ENCODE measurements at regions not wholly inside any gene's neighbourhood (a gene's known extent, or its start where the extent isn't known, plus 50 kb on each side); places are given as distances from the start of the nearest gene placed in this dataset.

GRCh38 chr1:57721001-57721400 is 297.1 kb upstream of the DAB1 start:
- ATAC-seq (no peak), FAIRE-seq (no peak), DNase-seq (ENCODE audit: extremely low read depth in 1 of 4, low spot score in 3 of 4) (no peak)
- no peak overlapping the region for H3K4me3 ChIP-seq
- no peaks in the 10 kb centered on the region for H3K9me1 ChIP-seq (ENCODE audit: control insufficient read depth, insufficient read depth, low read length)
- TF ChIP-seq RREB1 (CRISPR knock-in tag; IDR thresholded peaks at IDR 0.05) (no peak), FOXP1 (CRISPR knock-in tag; IDR thresholded peaks at IDR 0.05) (no peak), SP2 (IDR thresholded peaks at IDR 0.05; ENCODE audit: extremely low read depth, low read depth, low read length, poor library complexity, severe bottlenecking) (no peak), PHB2 (IDR thresholded peaks at IDR 0.05; ENCODE audit: low read depth) (no peak), NR1H2 (CRISPR knock-in tag; IDR thresholded peaks at IDR 0.05) (no peak), SAP30 (IDR thresholded peaks at IDR 0.05; ENCODE audit: borderline replicate concordance, insufficient read depth, low read depth, low read length, poor library complexity, severe bottlenecking) (no peak), MECOM (CRISPR knock-in tag; IDR thresholded peaks at IDR 0.05) (no peak), KAT8 (IDR thresholded peaks at IDR 0.05; ENCODE audit: low read depth) (no peak), XRCC3 (IDR thresholded peaks at IDR 0.05) (no peak), ZNF696 (CRISPR knock-in tag; conservative IDR thresholded peaks at IDR 0.05) (no peak)
- H4K20me1 ChIP-seq (replicated peaks; ENCODE audit: control insufficient read depth, insufficient read depth, low read length) = no peaks in the 10 kb centered on the region
- H3K27ac ChIP-seq (ENCODE audit: extremely low read depth, low read depth, low read length) = no peak overlapping the region
- BruUV-seq (replicated peaks) = no TSS peak
- 0% methylated on average over 2 of the region's 2 CpGs for WGBS (ENCODE audit: insufficient coverage, low coverage, missing lambda C conversion rate)
- POLR2A ChIA-PET = no interaction called here
- no peak overlapping the region for H3K9ac ChIP-seq (ENCODE audit: insufficient read depth in 1 of 2, low read depth in 2 of 2, low read length in 2 of 2)
- intact Hi-C loops (cut with micrococcal nuclease) = no loop called here
- no peaks in the 10 kb centered on the region for H3K9me3 ChIP-seq (replicated peaks; ENCODE audit: control insufficient read depth, insufficient read depth, low read depth, low read length)
- in situ Hi-C loops (cut with MboI) = no loop called here
- H3K36me3 ChIP-seq (ENCODE audit: control insufficient read depth, insufficient read depth, low read length) = no peaks in the 10 kb centered on the region
- no peak overlapping the region for H2AFZ ChIP-seq (ENCODE audit: low read depth, low read length)
- H3K27me3 ChIP-seq (ENCODE audit: control insufficient read depth in 2 of 2, insufficient read depth in 2 of 2, low read length in 2 of 2) = no peaks in the 10 kb centered on the region
- no peaks in the 10 kb centered on the region for H3K4me1 ChIP-seq (replicated peaks in 1 of 2; ENCODE audit: control insufficient read depth in 2 of 2, insufficient read depth in 2 of 2, low read length in 2 of 2)
- H3K4me2 ChIP-seq (ENCODE audit: insufficient read depth, low read length) = no peak overlapping the region
- no peaks in the 10 kb centered on the region for H3K79me2 ChIP-seq (ENCODE audit: control insufficient read depth, insufficient read depth, low read length)
- CTCF ChIA-PET (ENCODE audit: low intra/inter-chr PET ratio) = no interaction called here

Measured in K562 (cell line).